Trophoblast cell (in vitro differentiated cells and primary cell): ENCODE measurements at regions not wholly inside any gene's neighbourhood (a gene's known extent, or its start where the extent isn't known, plus 50 kb on each side); places are given as distances from the start of the nearest gene placed in this dataset.

Experiments
- DNase-seq, 2 donors: peaks; one replicate each; pipeline ENCODE4 v3.0.0-alpha.2; 2016
- H2AFZ ChIP-seq: 2 replicates; pipeline ENCODE4 v1.6.1; 2013; ENCODE audit warnings: low read length, moderate library complexity, mild to moderate bottlenecking; ENCODE audit not compliant: insufficient read depth, poor library complexity
- H2AK5ac ChIP-seq: 2 replicates; pipeline ENCODE4 v1.6.1; 2013; ENCODE audit warnings: mild to moderate bottlenecking, low read length
- H2BK120ac ChIP-seq: 2 replicates; pipeline ENCODE4 v1.6.1; 2013; ENCODE audit warnings: low read length, mild to moderate bottlenecking, moderate library complexity; ENCODE audit not compliant: insufficient read depth, poor library complexity
- H2BK12ac ChIP-seq: 2 replicates; pipeline ENCODE4 v1.6.1; 2013; ENCODE audit warnings: mild to moderate bottlenecking, low read length, moderate library complexity
- H2BK5ac ChIP-seq: 2 replicates; pipeline ENCODE4 v1.6.1; 2013; ENCODE audit warnings: low read length, low read depth, moderate library complexity, mild to moderate bottlenecking; ENCODE audit not compliant: poor library complexity
- H3K14ac ChIP-seq: 2 replicates; pipeline ENCODE4 v1.6.1; 2013; ENCODE audit warnings: mild to moderate bottlenecking, low read length
- H3K18ac ChIP-seq: 2 replicates; pipeline ENCODE4 v1.6.1; 2013; ENCODE audit warnings: mild to moderate bottlenecking, low read length
- H3K23ac ChIP-seq: 2 replicates; pipeline ENCODE4 v1.6.1; 2013; ENCODE audit warnings: low read length
- H3K27ac ChIP-seq: 2 replicates; pipeline ENCODE4 v1.5.1; 2013; ENCODE audit warnings: low read depth, mild to moderate bottlenecking, inconsistent platforms, low read length, moderate library complexity
- H3K27me3 ChIP-seq: 2 replicates; pipeline ENCODE4 v1.6.1; 2013; ENCODE audit warnings: inconsistent platforms, mild to moderate bottlenecking, low read length, moderate library complexity; ENCODE audit not compliant: insufficient read depth
- H3K36me3 ChIP-seq, 2 experiments: 1 replicate in 1 of 2; 2 replicates in 1 of 2; pipeline ENCODE4 v1.6.1; 2013; ENCODE audit warnings: low read length in 2 of 2, mild to moderate bottlenecking in 2 of 2, moderate library complexity in 1 of 2; ENCODE audit not compliant: insufficient read depth in 2 of 2, control insufficient read depth in 1 of 2
- H3K4ac ChIP-seq: 2 replicates; pipeline ENCODE4 v1.6.1; 2013; ENCODE audit warnings: low read depth, mild to moderate bottlenecking, low read length, moderate library complexity
- H3K4me1 ChIP-seq, 2 experiments: 1 replicate in 1 of 2; 2 replicates in 1 of 2; pipeline ENCODE4 v1.6.1; 2013; ENCODE audit warnings: low read length in 2 of 2, mild to moderate bottlenecking in 2 of 2, moderate library complexity in 1 of 2; ENCODE audit not compliant: insufficient read depth in 2 of 2, control insufficient read depth in 1 of 2
- H3K4me2 ChIP-seq: 2 replicates; pipeline ENCODE4 v1.6.1; 2013; ENCODE audit warnings: inconsistent platforms, mild to moderate bottlenecking, low read length, moderate library complexity
- H3K4me3 ChIP-seq: 2 replicates; pipeline ENCODE4 v1.5.1; 2013; ENCODE audit warnings: mild to moderate bottlenecking, low read depth, low read length, inconsistent platforms
- H3K79me1 ChIP-seq: one replicate; pipeline ENCODE4 v1.6.1; 2013; ENCODE audit warnings: low read length
- H3K79me2 ChIP-seq: 2 replicates; pipeline ENCODE4 v1.6.1; 2013; ENCODE audit warnings: low read length, mild to moderate bottlenecking; ENCODE audit not compliant: control insufficient read depth, insufficient read depth, poor library complexity
- H3K9ac ChIP-seq: 2 replicates; pipeline ENCODE4 v1.6.1; 2013; ENCODE audit warnings: mild to moderate bottlenecking, low read length
- H3K9me3 ChIP-seq: 2 replicates; pipeline ENCODE4 v1.6.1; 2013; ENCODE audit warnings: low read depth, mild to moderate bottlenecking, control low read depth, inconsistent platforms, low read length; ENCODE audit not compliant: insufficient read depth
- H4K12ac ChIP-seq: 2 replicates; pipeline ENCODE4 v1.6.1; 2013; ENCODE audit warnings: low read depth, mild to moderate bottlenecking, low read length, moderate library complexity
- H4K8ac ChIP-seq: 2 replicates; pipeline ENCODE4 v1.6.1; 2013; ENCODE audit warnings: low read depth, mild to moderate bottlenecking, low read length, moderate library complexity
- H4K91ac ChIP-seq: one replicate; pipeline ENCODE4 v1.6.1; 2013; ENCODE audit warnings: low read depth, mild to moderate bottlenecking, low read length, moderate library complexity
- WGBS: extraction: QIAGEN DNeasy Blood & Tissue Kit; methylation state at CpG from one replicate; pipeline ENCODE4 v1.1.7; 2013; ENCODE audit warnings: missing lambda C conversion rate; ENCODE audit not compliant: insufficient read length, insufficient coverage; ENCODE audit errors: extremely low coverage; 5-methylcytosine and 5-hydroxymethylcytosine counted together

GRCh38 chr7:39819514-39819913 lies 130.5 kb upstream of the CDK13 start:
- H4K91ac ChIP-seq = no peak overlapping the region
- H3K14ac ChIP-seq = no peak overlapping the region
- H3K4me3 ChIP-seq = no peak overlapping the region
- H3K4me1 ChIP-seq = no peaks in the 10 kb centered on the region
- H4K8ac ChIP-seq = no peak overlapping the region
- no peaks in the 10 kb centered on the region for H3K36me3 ChIP-seq
- no peaks in the 10 kb centered on the region for H3K27me3 ChIP-seq
- H3K18ac ChIP-seq = no peak overlapping the region
- no peaks in the 10 kb centered on the region for H3K9me3 ChIP-seq
- H2AFZ ChIP-seq = no peak overlapping the region
- H2BK120ac ChIP-seq = no peak overlapping the region
- no peak overlapping the region for H3K9ac ChIP-seq
- no peaks in the 10 kb centered on the region for H3K79me2 ChIP-seq
- DNase-seq = no peak
- no peak overlapping the region for H2AK5ac ChIP-seq
- no peaks in the 10 kb centered on the region for H3K79me1 ChIP-seq
- no peak overlapping the region for H3K4ac ChIP-seq
- no peak overlapping the region for H3K27ac ChIP-seq
- H3K23ac ChIP-seq = no peak overlapping the region
- no peak overlapping the region for H2BK12ac ChIP-seq
- no peak overlapping the region for H3K4me2 ChIP-seq
- no peak overlapping the region for H4K12ac ChIP-seq
- no peak overlapping the region for H2BK5ac ChIP-seq

- no peak overlapping the region for H2BK120ac ChIP-seq
- no peak overlapping the region for H3K4me3 ChIP-seq
- no peak overlapping the region for H4K91ac ChIP-seq
- no peaks in the 10 kb centered on the region for H3K36me3 ChIP-seq
- H3K79me1 ChIP-seq = no peaks in the 10 kb centered on the region
- no peak overlapping the region for H3K18ac ChIP-seq
- no peak overlapping the region for H4K12ac ChIP-seq
- no peak overlapping the region for H3K9ac ChIP-seq
- WGBS = no CpG with 5 or more reads among the region's 2 CpGs
- H3K27ac ChIP-seq = no peak overlapping the region
- no peaks in the 10 kb centered on the region for H3K9me3 ChIP-seq
- H4K8ac ChIP-seq = no peak overlapping the region
- no peak for DNase-seq
- no peaks in the 10 kb centered on the region for H3K4me1 ChIP-seq
- H2AK5ac ChIP-seq = no peak overlapping the region
- no peak overlapping the region for H3K4me2 ChIP-seq
- no peak overlapping the region for H3K14ac ChIP-seq
- H3K27me3 ChIP-seq = no peaks in the 10 kb centered on the region
- no peak overlapping the region for H2BK5ac ChIP-seq
- H2AFZ ChIP-seq = no peak overlapping the region
- no peak overlapping the region for H3K23ac ChIP-seq
- no peak overlapping the region for H3K4ac ChIP-seq
- H3K79me2 ChIP-seq = no peaks in the 10 kb centered on the region
- no peak overlapping the region for H2BK12ac ChIP-seq
Observed at GRCh38 chr7:39824456-39825200, 125.4 kb upstream of the CDK13 start.

- DNase-seq = no peak
- Histone ChIP-seq H3K27ac (no peak overlapping the region), H4K8ac (no peak overlapping the region), H3K4ac (no peak overlapping the region), H2AFZ (no peak overlapping the region), H4K91ac (no peak overlapping the region), H3K27me3 (no peaks in the 10 kb centered on the region), H3K79me1 (no peaks in the 10 kb centered on the region), H3K4me3 (no peak overlapping the region), H3K4me1 (no peaks in the 10 kb centered on the region), H4K12ac (no peak overlapping the region), H3K9me3 (no peaks in the 10 kb centered on the region), H3K18ac (no peak overlapping the region), H2BK120ac (no peak overlapping the region), H3K23ac (no peak overlapping the region), H3K4me2 (no peak overlapping the region), H2AK5ac (no peak overlapping the region), H2BK5ac (no peak overlapping the region), H3K79me2 (no peaks in the 10 kb centered on the region), H3K14ac (no peak overlapping the region), H2BK12ac (no peak overlapping the region), H3K36me3 (no peaks in the 10 kb centered on the region), H3K9ac (no peak overlapping the region)
- WGBS = no CpG with 5 or more reads among the region's 6 CpGs
Observed at GRCh38 chr7:39825401-39825980, 124.6 kb upstream of the CDK13 start.

DNA sequence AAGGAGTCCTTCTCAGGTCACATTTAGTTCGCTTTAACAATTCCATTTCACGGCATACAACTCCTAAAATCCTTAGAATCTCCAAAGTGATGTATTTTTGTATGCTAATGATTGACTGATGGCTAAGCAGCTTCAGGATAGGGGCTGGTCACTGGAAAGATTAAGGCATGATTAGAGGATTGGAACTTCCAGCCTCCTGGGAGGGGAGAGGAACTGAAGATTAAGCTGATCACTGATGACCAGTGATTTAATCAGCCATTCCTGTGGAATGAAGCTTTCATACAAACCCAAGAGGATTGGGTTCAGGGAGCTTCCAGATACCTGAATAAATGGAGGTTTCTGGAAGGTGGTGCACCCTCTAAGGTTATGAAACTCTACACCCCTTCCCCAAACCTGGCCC lies 123.9 kb upstream of the CDK13 start:
- no peak overlapping the region for H3K4me2 ChIP-seq
- H2BK12ac ChIP-seq = no peak overlapping the region
- H3K36me3 ChIP-seq = no peaks in the 10 kb centered on the region
- H3K79me1 ChIP-seq = no peaks in the 10 kb centered on the region
- H2BK5ac ChIP-seq = no peak overlapping the region
- no peak overlapping the region for H4K12ac ChIP-seq
- no peak for DNase-seq
- H3K27ac ChIP-seq = no peak overlapping the region
- no peak overlapping the region for H3K18ac ChIP-seq
- no peak overlapping the region for H2AFZ ChIP-seq
- no peaks in the 10 kb centered on the region for H3K9me3 ChIP-seq
- WGBS = no CpG with 5 or more reads among the region's 2 CpGs
- no peak overlapping the region for H3K14ac ChIP-seq
- H3K4ac ChIP-seq = no peak overlapping the region
- no peak overlapping the region for H3K9ac ChIP-seq
- no peak overlapping the region for H3K23ac ChIP-seq
- H3K4me3 ChIP-seq = no peak overlapping the region
- H3K79me2 ChIP-seq = no peaks in the 10 kb centered on the region
- H3K27me3 ChIP-seq = no peaks in the 10 kb centered on the region
- no peak overlapping the region for H2BK120ac ChIP-seq
- H3K4me1 ChIP-seq = no peaks in the 10 kb centered on the region
- H4K8ac ChIP-seq = no peak overlapping the region
- H2AK5ac ChIP-seq = no peak overlapping the region
- H4K91ac ChIP-seq = no peak overlapping the region
